B cell (primary cell): ENCODE measurements at regions not wholly inside any gene's neighbourhood (a gene's known extent, or its start where the extent isn't known, plus 50 kb on each side); places are given as distances from the start of the nearest gene placed in this dataset.

Experiments used
- EZH2 ChIP-seq: IDR thresholded peaks from 2 replicates; pipeline ENCODE4 v1.6.1; 2012; ENCODE audit warnings: borderline replicate concordance, low read depth, mild to moderate bottlenecking, moderate library complexity, low read length; ENCODE audit not compliant: insufficient read depth, poor library complexity, severe bottlenecking
- TF ChIP-seq, protein P1 (sequence below): fragments of 200-600 bp; IDR thresholded peaks from one replicate; pipeline ENCODE4 v1.8.0; 2022; ENCODE audit warnings: antibody characterized with exemption, mild to moderate bottlenecking

DNA sequence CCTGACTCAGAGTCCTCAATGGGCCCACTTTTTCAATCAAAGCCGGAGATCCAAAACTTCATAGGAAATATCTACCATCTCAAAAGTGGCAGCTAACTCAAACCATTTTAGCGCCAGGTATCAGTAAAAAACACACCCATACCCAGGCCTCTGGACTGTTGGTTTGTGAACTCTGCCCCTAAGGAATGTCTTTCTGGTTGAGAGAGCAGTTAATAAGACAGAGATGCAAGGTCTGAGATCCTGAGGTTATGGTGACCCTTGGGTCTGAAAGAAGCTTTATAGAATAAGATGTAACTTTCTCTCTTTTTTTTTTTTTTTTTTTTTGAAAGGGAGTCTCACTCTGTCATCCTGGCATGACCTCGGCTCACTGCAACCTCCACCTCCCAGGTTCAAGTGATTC is 350.5 kb downstream of the SOX9 start:
- TF ChIP-seq, protein P1, sequence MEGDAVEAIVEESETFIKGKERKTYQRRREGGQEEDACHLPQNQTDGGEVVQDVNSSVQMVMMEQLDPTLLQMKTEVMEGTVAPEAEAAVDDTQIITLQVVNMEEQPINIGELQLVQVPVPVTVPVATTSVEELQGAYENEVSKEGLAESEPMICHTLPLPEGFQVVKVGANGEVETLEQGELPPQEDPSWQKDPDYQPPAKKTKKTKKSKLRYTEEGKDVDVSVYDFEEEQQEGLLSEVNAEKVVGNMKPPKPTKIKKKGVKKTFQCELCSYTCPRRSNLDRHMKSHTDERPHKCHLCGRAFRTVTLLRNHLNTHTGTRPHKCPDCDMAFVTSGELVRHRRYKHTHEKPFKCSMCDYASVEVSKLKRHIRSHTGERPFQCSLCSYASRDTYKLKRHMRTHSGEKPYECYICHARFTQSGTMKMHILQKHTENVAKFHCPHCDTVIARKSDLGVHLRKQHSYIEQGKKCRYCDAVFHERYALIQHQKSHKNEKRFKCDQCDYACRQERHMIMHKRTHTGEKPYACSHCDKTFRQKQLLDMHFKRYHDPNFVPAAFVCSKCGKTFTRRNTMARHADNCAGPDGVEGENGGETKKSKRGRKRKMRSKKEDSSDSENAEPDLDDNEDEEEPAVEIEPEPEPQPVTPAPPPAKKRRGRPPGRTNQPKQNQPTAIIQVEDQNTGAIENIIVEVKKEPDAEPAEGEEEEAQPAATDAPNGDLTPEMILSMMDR, result no peak
- TF ChIP-seq EZH2, result no peak
